WTC11 (cell line): ENCODE measurements at regions not wholly inside any gene's neighbourhood (a gene's known extent, or its start where the extent isn't known, plus 50 kb on each side); places are given as distances from the start of the nearest gene placed in this dataset.

Experiments used
- CTCF ChIP-seq: fragments of 200-600 bp; IDR thresholded peaks from 2 replicates; pipeline ENCODE4 v1.8.0; 2022; ENCODE audit warnings: antibody characterized with exemption
- EMX1 ChIP-seq: fragments of 250-450 bp; sonication (Bioruptor Pico); IDR thresholded peaks from 2 replicates; pipeline ENCODE4 v1.8.0; 2021; ENCODE audit warnings: mild to moderate bottlenecking
- HMGXB4 ChIP-seq: sonication (generic); formaldehyde crosslinking; IDR thresholded peaks from 2 replicates; pipeline ENCODE4 v1.8.1; 2023; ENCODE audit warnings: mild to moderate bottlenecking, moderate library complexity, missing genetic modification reagents
- MAX ChIP-seq: sonication (generic); formaldehyde crosslinking; IDR thresholded peaks from 2 replicates; pipeline ENCODE4 v1.8.0; 2022; ENCODE audit warnings: mild to moderate bottlenecking, missing genetic modification reagents
- MLX ChIP-seq: sonication (generic); formaldehyde crosslinking; IDR thresholded peaks from 2 replicates; pipeline ENCODE4 v1.8.1; 2023; ENCODE audit warnings: mild to moderate bottlenecking, missing genetic modification reagents, moderate library complexity
- MXD4 ChIP-seq: fragments of 250-450 bp; sonication (Bioruptor Pico); IDR thresholded peaks from 2 replicates; pipeline ENCODE4 v1.8.0; 2021; ENCODE audit warnings: mild to moderate bottlenecking, moderate library complexity, borderline replicate concordance
- SP1 ChIP-seq: sonication (generic); formaldehyde crosslinking; conservative IDR thresholded peaks from 2 replicates; pipeline ENCODE4 v1.8.1; 2022; ENCODE audit warnings: missing genetic modification reagents
- ZNF121 ChIP-seq: sonication (generic); formaldehyde crosslinking; IDR thresholded peaks from 2 replicates; pipeline ENCODE4 v1.8.0; 2023; ENCODE audit warnings: missing genetic modification reagents
- ZNF138 ChIP-seq: sonication (generic); formaldehyde crosslinking; conservative IDR thresholded peaks from 2 replicates; pipeline ENCODE4 v1.8.1; 2022; ENCODE audit warnings: mild to moderate bottlenecking, moderate library complexity, missing genetic modification reagents
- ZNF263 ChIP-seq: sonication (generic); formaldehyde crosslinking; IDR thresholded peaks from 2 replicates; pipeline ENCODE4 v1.8.1; 2022; ENCODE audit warnings: low read depth, mild to moderate bottlenecking, moderate library complexity, missing genetic modification reagents

GRCh38 chr2:166676716-166677115 lies 182.7 kb upstream of the SCN7A start:
- TF ChIP-seq MLX (CRISPR knock-in tag) (no peak), ZNF121 (CRISPR knock-in tag) (no peak), EMX1 (no peak), HMGXB4 (no peak), CTCF (no peak), MAX (CRISPR knock-in tag) (no peak), ZNF138 (CRISPR knock-in tag) (no peak), ZNF263 (no peak), SP1 (CRISPR knock-in tag) (no peak), MXD4 (CRISPR knock-in tag) (no peak)
